ENCODE measurements at regions not wholly inside any gene's neighbourhood (a gene's known extent, or its start where the extent isn't known, plus 50 kb on each side); places are given as distances from the start of the nearest gene placed in this dataset.

GRCh38 chr3:25043749-25044148, 384.3 kb upstream of the RARB start:
- no peak for DNase-seq (ENCODE audit: low read depth in 3 of 3)

GRCh38 chr3:25044762-25045710, 383.0 kb upstream of the RARB start:
- DNase-seq (ENCODE audit: low read depth in 3 of 3): no peak

- DNase-seq (ENCODE audit: low read depth in 3 of 3): no peak
Measured at GRCh38 chr3:25046911-25047771, 380.9 kb upstream of the RARB start.

GRCh38 chr3:25049304-25049703, 378.8 kb upstream of the RARB start:
- no peak for DNase-seq (ENCODE audit: low read depth in 3 of 3)

DNA sequence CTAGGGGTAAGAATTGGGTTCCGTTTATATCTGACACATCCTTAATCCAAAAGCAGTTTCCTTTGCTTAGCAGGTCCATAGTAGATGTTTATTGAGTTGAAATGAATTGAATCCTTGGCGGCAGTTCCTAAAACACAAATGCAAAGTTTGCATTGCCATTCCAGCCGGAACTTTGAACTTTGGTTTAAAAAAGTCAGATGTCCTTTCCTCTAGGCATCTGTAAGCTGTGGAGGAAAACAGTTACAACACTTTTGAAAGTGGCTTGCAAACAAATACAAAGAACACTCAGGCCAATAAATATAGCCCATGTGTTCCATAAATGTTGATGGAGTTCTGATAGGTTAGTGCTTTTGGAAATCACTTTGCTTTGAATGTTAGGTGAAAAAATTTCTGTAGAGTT, 374.7 kb upstream of the RARB start:
- DNase-seq (ENCODE audit: low read depth in 3 of 3): no peak

DNA sequence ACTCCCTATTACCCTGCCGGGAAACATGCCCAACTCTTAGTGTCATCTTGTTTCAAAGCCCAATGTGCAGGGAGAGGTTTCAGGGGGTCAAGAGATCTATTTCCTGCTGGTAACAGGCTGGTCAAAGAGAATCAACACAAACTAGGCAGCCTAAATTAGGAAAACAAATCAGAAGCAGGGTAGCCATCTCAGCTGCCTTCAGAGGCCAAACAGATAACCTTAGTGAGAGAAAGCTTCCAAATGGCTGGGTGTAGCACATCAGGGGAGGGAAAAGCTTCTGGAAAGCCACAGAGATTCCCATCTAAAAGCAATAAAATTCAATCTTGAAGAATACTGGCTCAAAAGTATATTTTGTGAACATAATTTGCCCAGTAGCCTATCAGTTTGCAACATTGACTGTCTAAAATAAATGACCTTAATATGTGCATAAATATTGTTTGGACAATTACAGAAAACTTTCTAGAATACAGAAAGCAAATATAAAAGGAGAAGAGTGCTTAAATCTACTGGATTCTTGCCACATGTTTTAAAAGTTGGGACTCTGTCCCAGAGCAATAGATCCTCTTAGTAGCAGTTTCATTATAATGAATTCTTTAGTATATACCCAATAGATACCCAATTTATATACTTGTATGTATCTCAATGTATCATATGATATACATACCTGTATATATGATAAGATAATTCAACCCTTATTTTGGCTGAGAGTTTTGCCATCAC, 371.9 kb upstream of the RARB start:
- DNase-seq (ENCODE audit: low read depth in 3 of 3): no peak

- no peak for DNase-seq (ENCODE audit: low read depth in 3 of 3)
Measured at GRCh38 chr3:25056803-25057351, 371.2 kb upstream of the RARB start.

- DNase-seq (ENCODE audit: low read depth in 3 of 3): no peak
Measured at GRCh38 chr3:25057379-25057778, 370.7 kb upstream of the RARB start.

GRCh38 chr3:25064681-25065080, 363.4 kb upstream of the RARB start:
- no peak for DNase-seq (ENCODE audit: low read depth in 3 of 3)

DNA sequence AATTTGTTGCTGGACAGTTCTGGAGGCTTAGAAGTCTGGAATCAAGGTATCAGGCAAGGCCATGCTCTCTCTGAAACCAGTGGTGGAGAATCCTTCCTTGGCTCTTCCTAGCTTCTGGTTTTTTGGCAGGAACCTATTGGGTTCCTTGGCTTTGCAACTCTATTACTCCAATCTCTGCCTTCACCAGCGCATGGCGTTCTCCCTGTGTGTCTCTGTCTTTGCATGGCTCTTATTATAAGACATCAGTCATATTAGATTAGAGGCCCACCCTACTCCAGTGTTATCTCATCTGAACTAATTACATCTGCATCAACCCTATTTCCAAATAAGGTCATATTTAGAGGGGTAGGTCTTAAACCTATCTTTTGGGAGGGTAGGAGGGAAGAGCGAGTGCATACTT, 358.1 kb upstream of the RARB start:
- DNase-seq (ENCODE audit: low read depth in 3 of 3): no peak

- no peak for DNase-seq (ENCODE audit: low read depth in 3 of 3)
Measured at GRCh38 chr3:25071846-25072245, 356.2 kb upstream of the RARB start.

- no peak for DNase-seq (ENCODE audit: low read depth in 3 of 3)
Measured at GRCh38 chr3:25073423-25073822, 354.6 kb upstream of the RARB start.

DNA sequence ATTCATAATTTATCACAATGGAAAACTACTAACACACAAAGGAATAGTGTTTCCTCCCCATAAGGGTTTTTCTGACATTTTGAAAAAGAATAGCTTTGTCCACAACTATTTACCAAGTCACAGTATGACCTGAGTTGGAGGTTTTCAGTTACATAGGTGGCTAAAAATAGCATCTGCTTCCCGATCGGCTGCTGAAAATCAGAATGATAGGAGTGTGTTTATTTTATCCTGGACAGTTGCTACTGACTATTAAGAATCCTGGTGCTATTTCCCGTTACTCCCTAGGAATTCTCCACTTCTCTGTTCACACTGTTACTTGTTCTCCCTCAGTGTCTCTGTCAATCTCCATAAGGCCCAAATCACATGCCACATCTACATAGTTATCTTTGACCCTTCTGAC, 353.9 kb upstream of the RARB start:
- no peak for DNase-seq (ENCODE audit: low read depth in 3 of 3)

DNA sequence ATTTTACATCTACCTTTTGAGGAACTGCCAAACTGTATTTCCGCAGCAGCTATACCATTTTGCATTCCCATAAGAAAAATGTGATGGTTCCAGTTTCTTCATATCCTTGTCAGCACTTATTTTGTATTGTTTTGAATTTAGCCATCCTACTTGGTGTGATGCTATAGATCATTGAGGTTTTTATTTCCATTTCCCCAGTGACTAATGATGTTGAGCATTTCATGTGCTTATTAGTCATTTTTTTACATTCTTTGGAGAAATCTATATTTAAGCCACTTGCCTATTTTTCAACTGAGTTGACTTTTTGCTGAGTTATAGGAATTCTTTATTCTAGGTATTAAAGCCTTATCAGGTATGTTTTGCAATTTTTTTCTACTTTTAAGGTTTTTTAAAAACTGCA, 347.6 kb upstream of the RARB start:
- no peak for DNase-seq (ENCODE audit: low read depth in 3 of 3)

GRCh38 chr3:25084016-25084415, 344.0 kb upstream of the RARB start:
- DNase-seq (ENCODE audit: low read depth in 3 of 3): no peak

- DNase-seq (ENCODE audit: low read depth in 3 of 3): no peak
Measured at GRCh38 chr3:25086721-25087120, 341.3 kb upstream of the RARB start.

GRCh38 chr3:25088284-25088683, 339.8 kb upstream of the RARB start:
- DNase-seq (ENCODE audit: low read depth in 3 of 3): no peak

GRCh38 chr3:25090698-25091453, 337.2 kb upstream of the RARB start:
- no peak for DNase-seq (ENCODE audit: low read depth in 3 of 3)

- DNase-seq (ENCODE audit: low read depth in 3 of 3): no peak
Measured at GRCh38 chr3:25091934-25092333, 336.1 kb upstream of the RARB start.

DNA sequence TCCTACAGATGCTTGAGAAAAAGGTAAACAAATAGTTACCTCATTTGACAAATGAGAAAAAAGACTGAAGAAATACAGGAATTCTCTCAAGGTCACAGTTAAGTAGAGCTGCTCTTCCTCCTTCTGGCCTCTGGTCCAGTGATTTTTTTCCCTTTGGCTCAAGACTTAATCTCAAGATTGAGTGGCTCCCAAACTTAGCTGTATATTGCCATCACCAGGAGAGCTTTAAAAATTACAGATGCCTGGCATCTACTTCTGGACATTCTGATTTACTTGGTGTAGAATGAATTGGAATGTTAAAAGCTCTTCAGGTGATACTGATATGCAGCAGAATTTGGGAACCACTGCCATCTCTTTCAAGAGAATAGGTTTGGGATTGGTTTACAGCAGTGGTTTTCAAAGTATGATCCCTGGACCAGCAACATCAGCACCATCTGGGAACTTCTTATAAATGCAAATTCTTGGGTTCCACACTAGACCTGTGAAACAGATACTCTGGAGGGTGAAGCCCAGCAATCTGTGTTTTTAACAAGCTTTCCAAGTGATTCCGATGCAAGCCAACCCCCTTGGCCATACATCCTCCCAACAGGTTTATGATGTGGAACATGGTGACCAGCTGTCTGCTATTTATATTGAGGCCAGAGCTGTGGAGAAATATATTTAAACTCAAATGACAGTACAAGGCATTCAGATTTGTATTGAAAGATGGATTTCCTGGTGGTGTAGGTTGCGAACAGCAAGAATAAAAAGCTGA, 333.0 kb upstream of the RARB start:
- DNase-seq (ENCODE audit: low read depth in 3 of 3): no peak

Data from stimulated activated CD4-positive, alpha-beta T cell treated with anti-CD3 and anti-CD28 coated beads, TNF-alpha, amount 100 ng/mL, for 4 hours (primary cell).